ENCODE measurements at regions not wholly inside any gene's neighbourhood (a gene's known extent, or its start where the extent isn't known, plus 50 kb on each side); places are given as distances from the start of the nearest gene placed in this dataset.
"Not testable (repeated sequence)": the region's sequence is repeated elsewhere in the genome, so short reads cannot be mapped to it uniquely, and the experiment has no call there.

GRCh38 chr4:134691915-134692314 is 490.3 kb upstream of the PABPC4L start:
- no peak for DNase-seq

- no peak for DNase-seq
These were observed 486.3 kb upstream of the PABPC4L start for GRCh38 chr4:134687646-134688628.

- no peak for DNase-seq
These were observed 475.7 kb upstream of the PABPC4L start for GRCh38 chr4:134677209-134677814.

- no peak for DNase-seq
These were observed 466.6 kb upstream of the PABPC4L start for GRCh38 chr4:134668237-134668636.

GRCh38 chr4:134666640-134667039 is 465.1 kb upstream of the PABPC4L start:
- no peak for DNase-seq

GRCh38 chr4:134665429-134665828 is 463.8 kb upstream of the PABPC4L start:
- no peak for DNase-seq

GRCh38 chr4:134663742-134664141 is 462.2 kb upstream of the PABPC4L start:
- DNase-seq: no peak

- DNase-seq: no peak
These were observed 448.9 kb upstream of the PABPC4L start for GRCh38 chr4:134650461-134650860.

GRCh38 chr4:134645778-134646177 is 444.2 kb upstream of the PABPC4L start:
- no peak for DNase-seq

GRCh38 chr4:134636338-134637051 is 434.9 kb upstream of the PABPC4L start:
- DNase-seq: no peak

- no peak for DNase-seq
These were observed 432.7 kb upstream of the PABPC4L start for GRCh38 chr4:134634301-134634700.

- DNase-seq: no peak
These were observed 430.5 kb upstream of the PABPC4L start for GRCh38 chr4:134632056-134632455.

GRCh38 chr4:134628066-134628465 is 426.5 kb upstream of the PABPC4L start:
- no peak for DNase-seq

GRCh38 chr4:134627366-134627765 is 425.8 kb upstream of the PABPC4L start:
- DNase-seq: no peak

GRCh38 chr4:134624365-134624764 is 422.8 kb upstream of the PABPC4L start:
- no peak for DNase-seq

GRCh38 chr4:134622626-134623575 is 421.3 kb upstream of the PABPC4L start:
- DNase-seq: not testable (repeated sequence)

- no peak for DNase-seq
These were observed 420.6 kb upstream of the PABPC4L start for GRCh38 chr4:134622199-134622598.

GRCh38 chr4:134621715-134622114 is 420.1 kb upstream of the PABPC4L start:
- not testable (repeated sequence) for DNase-seq

GRCh38 chr4:134610956-134611355 is 409.4 kb upstream of the PABPC4L start:
- DNase-seq: no peak

GRCh38 chr4:134610172-134610571 is 408.6 kb upstream of the PABPC4L start:
- DNase-seq: no peak

- DNase-seq: no peak
These were observed 400.1 kb upstream of the PABPC4L start for GRCh38 chr4:134601706-134602105.

GRCh38 chr4:134591326-134591725 is 389.7 kb upstream of the PABPC4L start:
- DNase-seq: no peak

Data from NCI-H748 treated with DMSO at 0.1 percent for 48 hours (cell line).